Mucosa of descending colon (tissue), 3 donors: ENCODE measurements at regions not wholly inside any gene's neighbourhood (a gene's known extent, or its start where the extent isn't known, plus 50 kb on each side); places are given as distances from the start of the nearest gene placed in this dataset.

Source experiments
- ATAC-seq: fragments of 200-7000 bp; cut with Tn5 transposase; one replicate; pipeline ENCODE4 v1.9.1; 2020; ENCODE audit warnings: mild to moderate bottlenecking, moderate library complexity
- DNase-seq, 3 donors: peaks; one replicate each; pipeline ENCODE4 v3.0.0-alpha.2; 2020
- H3K36me3 ChIP-seq: fragments of 200-600 bp; one replicate; pipeline ENCODE4 v1.8.0; 2021; ENCODE audit warnings: low read depth, mild to moderate bottlenecking
- H3K4me1 ChIP-seq: fragments of 200-600 bp; one replicate; pipeline ENCODE4 v1.8.0; 2021; ENCODE audit warnings: low read depth, mild to moderate bottlenecking
- H3K4me3 ChIP-seq: fragments of 200-600 bp; one replicate; pipeline ENCODE4 v1.8.0; 2021; ENCODE audit warnings: mild to moderate bottlenecking
- H3K9me3 ChIP-seq: fragments of 200-600 bp; one replicate; pipeline ENCODE4 v1.8.0; 2021; ENCODE audit warnings: mild to moderate bottlenecking
- CTCF ChIP-seq: fragments of 200-600 bp; IDR thresholded peaks from one replicate; pipeline ENCODE4 v1.8.0; 2022; ENCODE audit warnings: antibody characterized with exemption, mild to moderate bottlenecking
- intact Hi-C, 2 donors: fragments of 100-400 bp; cut with DNase I in 1 of 2; cut with micrococcal nuclease in 1 of 2; formaldehyde crosslinking; loops; one replicate each; pipeline versions ENCODE4 v1.11.0 to v1.11.1; 2022; cut with DNase I, micrococcal nuclease
- donor health status: DM: no; HTN: no; CAD: no; lungs with moderate emphysema.
- donor health status: DM: no; HTN: no; CAD: no.
- donor health status: DM: no; HTN: yes; CAD: no.

GRCh38 chr3:107987036-107987939 is 103.5 kb downstream of the CD47 start:
- Histone ChIP-seq H3K9me3 (no peaks in the 10 kb centered on the region), H3K4me1 (peaks cover 25% of the 10 kb centered on the region), H3K36me3 (no peaks in the 10 kb centered on the region), H3K4me3 (no peak overlapping the region)
- intact Hi-C loops, result no loop called here
- DNase-seq (peak in 1 of 3 donors; percentile 80), ATAC-seq (peak; percentile 81)
- no peak for TF ChIP-seq CTCF

- no peaks in the 10 kb centered on the region for H3K9me3 ChIP-seq
- no peaks in the 10 kb centered on the region for H3K36me3 ChIP-seq
- DNase-seq, result no peak
- no peak for ATAC-seq
- intact Hi-C loops, result no loop called here
- no peak overlapping the region for H3K4me3 ChIP-seq
- H3K4me1 ChIP-seq, result peaks cover 25% of the 10 kb centered on the region
- no peak for TF ChIP-seq CTCF
These were observed 104.3 kb downstream of the CD47 start for GRCh38 chr3:107986505-107986904.

GRCh38 chr3:107985496-107985895 is 105.3 kb downstream of the CD47 start:
- no peak for DNase-seq
- intact Hi-C loops, result no loop called here
- Histone ChIP-seq H3K36me3 (no peaks in the 10 kb centered on the region), H3K4me3 (no peak overlapping the region), H3K4me1 (peaks cover 25% of the 10 kb centered on the region), H3K9me3 (no peaks in the 10 kb centered on the region)
- ATAC-seq, result no peak
- TF ChIP-seq CTCF, result no peak

GRCh38 chr3:107983247-107983646 is 107.6 kb downstream of the CD47 start:
- TF ChIP-seq CTCF, result no peak
- intact Hi-C loops, result no loop called here
- Histone ChIP-seq H3K4me3 (no peak overlapping the region), H3K4me1 (peaks cover 13% of the 10 kb centered on the region), H3K9me3 (no peaks in the 10 kb centered on the region), H3K36me3 (no peaks in the 10 kb centered on the region)
- ATAC-seq, result no peak
- DNase-seq, result no peak

GRCh38 chr3:107982165-107982564 is 108.7 kb downstream of the CD47 start:
- DNase-seq (no peak), ATAC-seq (peak; percentile 57)
- no peak for TF ChIP-seq CTCF
- peaks cover 5% of the 10 kb centered on the region for H3K4me1 ChIP-seq
- H3K4me3 ChIP-seq, result no peak overlapping the region
- H3K9me3 ChIP-seq, result no peaks in the 10 kb centered on the region
- intact Hi-C loops, result no loop called here
- no peaks in the 10 kb centered on the region for H3K36me3 ChIP-seq
